Fibroblast of peridontal ligament (primary cell): ENCODE measurements at regions not wholly inside any gene's neighbourhood (a gene's known extent, or its start where the extent isn't known, plus 50 kb on each side); places are given as distances from the start of the nearest gene placed in this dataset.
"Not testable (repeated sequence)": the region's sequence is repeated elsewhere in the genome, so short reads cannot be mapped to it uniquely, and the experiment has no call there.

Experiments used
- DNase-seq: peaks from one replicate; pipeline ENCODE4 v3.0.0-alpha.2; 2010; ENCODE audit errors: extremely low read depth

DNA sequence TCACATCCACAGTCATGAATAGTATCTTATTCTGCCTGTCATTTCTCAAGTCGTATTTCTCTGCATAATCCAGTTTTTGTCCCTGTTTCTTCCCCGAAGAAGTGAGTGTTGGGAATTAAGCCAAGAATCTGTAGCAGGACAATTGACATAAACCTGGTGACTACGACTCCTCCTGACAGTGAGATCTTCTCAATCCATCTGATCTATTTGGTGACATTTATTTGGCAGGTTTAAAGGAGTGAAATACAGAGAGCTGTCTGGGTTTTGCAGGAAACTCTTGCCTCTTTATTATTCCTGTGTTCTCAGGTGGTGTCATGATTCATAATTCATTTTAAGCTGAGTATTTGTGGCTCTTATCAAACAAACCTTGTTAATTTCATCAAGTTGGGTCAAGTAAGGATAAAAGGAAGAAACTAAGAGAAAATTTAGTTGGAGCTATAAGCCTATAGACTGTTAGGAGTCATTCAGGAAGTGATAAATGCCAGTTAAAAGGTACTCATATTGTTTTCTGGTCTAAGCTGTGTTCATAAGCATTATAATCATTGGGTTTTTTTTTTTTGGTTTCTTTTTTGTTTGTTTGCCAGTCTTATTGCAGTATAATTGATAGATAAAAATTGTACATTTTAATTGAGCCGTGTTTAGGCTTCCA is 95.9 kb upstream of the PCSK1 start:
- DNase-seq: no peak

DNA sequence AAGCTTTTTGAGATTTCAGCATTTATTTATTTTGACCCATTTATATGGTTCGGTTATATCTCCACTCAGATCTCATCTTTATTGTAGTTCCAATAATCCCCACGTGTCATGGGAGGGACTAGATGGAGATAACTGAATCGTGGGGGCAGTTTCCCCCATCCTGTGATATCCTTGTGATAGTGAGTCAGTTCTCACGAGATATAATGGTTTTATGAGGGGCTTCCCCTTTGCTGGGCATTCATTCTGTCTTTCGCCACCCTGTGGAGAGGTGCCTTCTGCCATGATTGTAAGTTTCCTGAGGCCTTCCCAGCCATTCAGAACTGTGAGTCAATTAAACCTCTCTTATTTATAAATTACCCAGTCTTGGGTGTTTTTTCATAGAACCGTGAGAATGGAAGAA is 96.5 kb upstream of the PCSK1 start:
- no peak for DNase-seq

DNA sequence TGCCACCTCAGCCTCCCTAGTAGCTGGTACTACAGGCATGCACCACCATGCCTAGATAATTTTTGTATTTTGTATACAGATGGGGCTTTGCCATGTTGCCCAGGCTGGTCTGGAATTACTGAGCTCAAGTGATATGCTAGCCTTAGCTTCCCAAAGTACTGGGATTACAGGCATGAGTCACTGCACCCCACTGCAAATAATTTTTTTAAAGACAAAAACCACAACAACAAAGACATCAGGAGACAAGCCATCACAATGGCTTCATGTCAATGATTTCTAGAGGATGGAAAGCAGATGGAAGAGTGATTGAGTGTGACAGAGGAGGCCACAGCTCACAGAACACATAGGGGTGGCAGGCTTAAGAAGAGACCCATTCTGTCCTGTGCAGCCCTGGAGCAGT is 97.9 kb upstream of the PCSK1 start:
- peak; percentile 15 for DNase-seq

DNA sequence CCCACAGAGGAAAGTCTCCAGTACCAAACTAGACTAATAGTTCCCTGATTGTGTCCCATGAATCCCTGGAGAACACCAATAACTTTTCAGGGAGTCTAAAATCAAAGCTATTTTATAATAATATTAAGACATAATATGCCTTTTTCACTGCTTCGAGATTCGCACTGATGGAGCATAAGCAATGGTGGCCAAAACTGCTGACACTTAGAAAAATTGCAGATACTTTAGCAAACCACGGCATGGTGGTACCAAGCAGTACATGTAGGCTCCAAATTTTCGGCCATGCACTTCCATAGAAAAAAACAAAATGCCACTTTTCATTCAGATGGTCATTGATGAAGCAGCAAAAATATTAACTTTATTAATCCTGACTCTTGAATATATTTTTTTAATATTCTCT is 100.3 kb upstream of the PCSK1 start:
- no peak for DNase-seq

DNA sequence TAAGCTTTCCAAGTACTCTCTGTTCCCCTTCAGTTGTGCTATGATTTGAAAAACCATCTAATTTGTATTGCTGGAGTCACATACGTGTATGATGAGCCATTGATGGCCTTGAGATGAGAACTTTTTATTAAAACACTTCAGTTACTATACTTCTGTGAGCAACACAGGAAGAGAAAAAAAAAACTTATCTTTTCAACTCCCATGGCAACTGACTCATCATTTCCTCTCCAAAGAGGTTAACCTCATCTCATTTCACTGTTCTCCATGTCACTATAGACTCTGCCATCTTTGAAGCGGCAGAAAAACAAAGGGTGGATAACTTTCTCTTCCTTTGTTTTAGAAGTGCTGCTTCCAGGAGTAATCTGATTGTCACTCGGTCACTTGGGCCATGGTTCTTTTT is 104.3 kb upstream of the PCSK1 start:
- DNase-seq: peak; percentile 63

DNA sequence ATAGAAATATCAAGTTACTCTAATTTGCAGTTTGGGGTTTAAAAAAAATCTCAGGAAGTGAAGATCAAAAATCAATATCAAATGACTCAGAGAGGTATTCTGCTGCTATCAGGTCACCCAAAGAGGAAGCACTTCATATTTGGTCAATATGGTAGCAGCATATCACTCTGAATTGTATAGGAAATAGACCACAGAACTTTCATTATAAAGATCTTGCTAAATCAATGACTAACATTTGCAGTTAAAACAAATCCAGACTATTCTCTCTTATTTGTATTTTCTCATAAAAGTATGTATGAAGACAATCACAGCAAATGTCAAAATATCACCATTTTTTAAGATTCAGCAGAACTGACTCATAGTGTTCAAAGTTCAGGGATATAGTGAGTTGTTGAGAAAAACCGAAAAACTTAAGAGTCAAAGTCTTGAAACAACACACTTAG is 105.8 kb upstream of the PCSK1 start:
- peak; percentile 55 for DNase-seq

DNA sequence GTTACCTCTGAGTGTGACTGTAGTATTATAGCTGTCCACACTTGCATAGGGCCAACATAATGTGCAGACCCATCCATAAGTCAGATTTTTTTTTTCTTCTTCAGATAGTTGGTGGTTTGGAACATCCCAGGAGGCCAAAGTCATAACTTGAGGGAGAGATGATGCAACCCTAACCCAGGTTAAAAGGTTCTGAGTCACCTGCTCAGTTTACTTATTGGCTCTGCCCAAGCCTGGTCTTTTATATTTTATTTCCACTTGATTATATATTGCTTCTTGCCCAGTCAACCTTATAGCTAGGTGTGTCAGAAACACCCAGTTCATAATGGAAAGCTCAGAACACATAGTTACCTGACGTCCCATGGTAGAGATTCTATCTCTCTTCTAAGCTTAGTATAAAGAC is 113.1 kb upstream of the PCSK1 start:
- DNase-seq: no peak

DNA sequence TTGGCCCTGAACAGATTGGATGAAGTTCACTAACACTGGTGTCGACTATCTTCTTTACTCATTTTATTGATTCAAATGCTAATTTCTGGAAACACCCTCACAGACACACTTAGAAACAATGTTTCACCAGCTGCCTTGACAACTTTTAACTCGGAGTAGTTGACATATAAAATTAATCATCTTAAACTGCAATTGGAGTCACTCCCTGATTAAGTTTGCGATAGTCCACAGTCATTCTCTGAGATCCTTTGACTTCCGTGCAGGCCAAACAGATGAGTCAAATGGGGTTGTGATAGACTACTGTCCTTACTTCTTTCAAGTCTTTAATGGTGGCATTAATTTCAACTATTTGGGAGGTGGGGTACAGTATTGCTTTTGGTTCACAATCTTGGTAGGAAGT is 114.4 kb upstream of the PCSK1 start:
- DNase-seq: no peak

DNA sequence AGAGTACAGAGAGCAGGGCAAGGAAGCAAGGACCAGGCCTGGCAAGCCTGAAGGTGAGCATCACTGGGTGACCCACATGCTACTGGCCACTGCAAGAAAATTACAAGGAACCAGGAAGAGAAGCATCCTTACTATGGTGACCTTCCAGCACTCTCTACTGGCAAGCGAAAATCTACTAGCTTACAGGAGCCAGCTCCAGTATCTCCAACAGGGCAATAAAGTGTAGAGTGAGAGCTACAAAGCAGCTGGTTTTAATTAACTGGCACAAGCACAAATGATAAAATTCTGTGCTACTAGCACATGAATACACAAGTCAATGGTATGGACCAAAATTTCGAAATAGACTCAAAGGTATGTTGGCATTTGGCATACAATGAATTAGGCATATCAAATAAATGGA is 113.3 kb upstream of the CAST start:
- DNase-seq: peak; percentile 71

DNA sequence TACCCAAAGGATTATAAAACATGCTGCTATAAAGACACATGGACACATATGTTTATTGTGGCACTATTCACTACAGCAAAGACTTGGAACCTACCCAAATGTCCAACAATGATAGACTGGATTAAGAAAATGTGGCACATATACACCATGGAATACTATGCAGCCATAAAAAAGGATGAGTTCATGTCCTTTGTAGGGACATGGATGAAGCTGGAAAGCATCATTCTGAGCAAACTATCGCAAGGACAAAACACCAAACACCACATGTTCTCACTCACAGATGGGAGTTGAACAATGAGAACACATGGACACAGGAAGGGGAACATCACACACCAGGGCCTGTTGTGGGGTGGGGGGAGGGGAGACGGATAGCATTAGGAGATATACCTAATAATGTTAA is 101.3 kb upstream of the CAST start:
- DNase-seq: not testable (repeated sequence)

DNA sequence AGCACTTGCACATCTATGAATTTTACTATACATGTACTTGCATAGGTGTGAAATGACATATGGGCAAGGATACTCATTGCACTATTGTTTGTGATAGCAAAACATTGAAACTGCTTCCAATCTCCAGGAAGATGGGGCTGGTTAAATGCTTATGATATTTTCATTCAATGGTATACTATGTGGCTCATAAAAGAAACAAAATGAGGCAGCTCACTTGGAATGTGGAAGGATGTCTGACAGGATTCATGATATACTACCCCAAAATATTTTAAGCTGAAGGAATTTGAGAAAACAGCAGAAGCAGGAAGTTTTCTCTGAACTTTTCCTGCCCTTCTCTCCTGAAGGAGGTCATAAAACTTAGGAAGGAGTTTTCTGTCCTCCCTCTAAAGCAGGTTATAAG is 99.6 kb upstream of the CAST start:
- peak; percentile 67 for DNase-seq

DNA sequence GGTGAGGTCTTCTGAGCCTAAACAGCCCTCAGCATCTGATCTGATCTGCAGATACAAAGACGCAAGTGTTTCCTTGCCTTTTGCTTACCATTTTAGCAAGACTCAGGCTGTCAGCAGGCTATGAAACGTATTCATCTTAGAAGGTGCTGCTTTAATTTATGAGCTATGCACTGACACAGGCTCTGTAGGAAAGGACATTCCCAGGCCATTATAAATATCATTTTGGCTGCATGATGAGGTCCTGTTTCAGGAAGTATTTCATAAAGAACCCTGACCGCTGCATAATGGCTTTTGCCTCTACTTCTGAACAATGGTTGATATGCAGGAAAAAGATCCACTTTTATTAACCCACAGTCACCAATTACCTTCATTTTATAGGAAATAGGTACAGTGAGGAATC is 98.4 kb upstream of the CAST start:
- DNase-seq: no peak

DNA sequence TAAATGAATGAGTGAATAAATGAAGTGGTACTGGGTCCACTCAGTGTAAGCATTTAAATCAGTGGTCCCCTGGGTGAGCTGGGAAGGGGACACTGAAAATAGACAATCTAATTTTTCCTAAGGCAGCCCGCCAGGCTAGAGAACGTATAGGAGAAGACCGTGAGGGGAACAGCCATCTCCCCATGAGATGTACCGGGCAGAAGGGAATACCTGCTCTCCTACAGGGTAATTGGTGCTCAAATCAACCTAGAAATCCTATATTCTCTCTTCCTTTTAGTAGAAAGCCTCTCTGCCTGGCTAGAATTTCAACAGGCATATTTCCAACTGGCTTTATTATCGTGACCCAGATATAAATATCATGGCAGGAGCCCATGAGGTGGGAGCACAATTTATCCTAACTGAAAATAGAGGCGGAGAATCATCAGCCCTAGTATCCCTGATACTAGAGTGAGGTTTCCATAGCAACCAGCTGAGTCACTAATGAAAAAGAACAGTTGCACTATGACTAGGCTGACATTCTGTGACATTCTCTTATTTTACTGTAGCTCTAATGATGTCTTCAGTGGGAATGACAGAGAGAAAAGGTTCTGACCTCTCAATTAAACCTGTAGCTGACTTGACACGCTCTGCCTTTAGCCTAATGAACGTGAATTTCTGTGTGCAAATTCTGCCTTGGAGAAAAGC is 96.5 kb upstream of the CAST start:
- peak; percentile 66 for DNase-seq

DNA sequence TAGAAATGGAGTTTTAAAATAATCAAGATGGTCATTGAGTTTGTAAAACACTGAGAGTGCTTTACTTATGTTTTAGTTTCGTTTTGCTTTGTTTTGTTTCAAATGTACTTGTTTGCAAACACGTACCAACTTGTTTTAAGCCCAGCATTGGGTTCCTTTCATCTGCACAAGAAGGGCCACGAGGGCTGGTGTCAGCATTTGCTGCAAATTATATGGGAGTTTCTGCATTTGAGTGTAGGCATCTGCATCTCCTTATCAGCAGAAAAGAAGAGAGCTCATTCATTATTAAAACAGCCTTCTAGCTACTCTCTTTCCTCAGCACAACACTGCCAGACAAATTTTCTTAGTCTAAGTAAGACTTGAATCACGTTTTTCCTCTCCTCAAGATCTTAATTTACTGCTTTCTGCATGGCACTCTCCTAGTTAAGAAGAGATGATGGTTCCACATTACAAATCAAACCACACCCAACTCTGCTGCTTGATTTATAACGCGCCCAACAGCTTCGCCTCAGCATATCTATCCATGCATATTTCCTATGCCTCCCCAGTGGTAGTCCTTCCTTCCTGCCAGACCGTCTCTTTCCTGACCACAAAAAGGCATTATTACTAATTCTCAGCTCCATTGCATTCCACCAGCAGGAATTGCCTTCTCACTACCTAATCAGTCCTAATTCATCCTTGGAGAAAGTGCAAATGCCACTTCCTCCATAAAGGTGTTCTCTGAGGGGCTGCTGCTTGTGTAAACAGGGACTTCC is 95.2 kb upstream of the CAST start:
- no peak for DNase-seq

DNA sequence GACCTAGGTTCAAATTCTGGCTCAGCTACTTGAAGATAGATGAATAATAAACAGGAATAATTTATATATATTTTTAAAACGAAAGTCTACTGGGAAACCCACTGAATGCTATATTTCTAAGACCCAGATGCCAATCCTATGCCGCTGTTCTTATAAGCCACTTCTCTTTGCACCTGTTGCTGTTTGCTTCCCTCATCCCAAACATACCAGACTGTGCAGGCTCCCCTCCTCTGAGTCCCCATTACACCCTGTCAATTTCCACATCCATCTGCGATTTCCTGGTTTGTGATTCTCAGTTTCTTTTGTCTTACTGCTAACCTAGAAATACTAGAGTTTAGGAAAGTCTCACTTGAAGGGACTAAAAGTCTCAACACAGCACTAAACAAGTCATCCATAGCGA is 92.8 kb upstream of the CAST start:
- DNase-seq: no peak

DNA sequence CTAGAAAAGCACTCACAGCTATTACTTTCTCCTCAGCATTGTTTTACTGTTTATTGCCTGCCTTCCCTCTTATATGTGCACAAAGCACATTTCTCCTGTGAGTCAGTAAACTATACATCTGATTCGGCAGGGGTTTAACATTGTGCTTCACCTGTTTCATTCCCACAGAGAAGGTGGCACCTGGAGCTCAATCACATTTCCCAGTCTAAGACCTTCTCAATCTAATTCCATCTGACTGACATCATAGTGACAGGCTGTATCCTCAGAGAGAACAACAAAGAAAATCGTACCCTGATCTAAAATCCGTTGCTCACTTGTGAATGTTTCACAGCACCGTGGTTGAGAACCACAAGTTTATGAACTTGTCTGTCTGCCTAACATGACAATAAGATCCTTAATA is 92.4 kb upstream of the CAST start:
- no peak for DNase-seq

DNA sequence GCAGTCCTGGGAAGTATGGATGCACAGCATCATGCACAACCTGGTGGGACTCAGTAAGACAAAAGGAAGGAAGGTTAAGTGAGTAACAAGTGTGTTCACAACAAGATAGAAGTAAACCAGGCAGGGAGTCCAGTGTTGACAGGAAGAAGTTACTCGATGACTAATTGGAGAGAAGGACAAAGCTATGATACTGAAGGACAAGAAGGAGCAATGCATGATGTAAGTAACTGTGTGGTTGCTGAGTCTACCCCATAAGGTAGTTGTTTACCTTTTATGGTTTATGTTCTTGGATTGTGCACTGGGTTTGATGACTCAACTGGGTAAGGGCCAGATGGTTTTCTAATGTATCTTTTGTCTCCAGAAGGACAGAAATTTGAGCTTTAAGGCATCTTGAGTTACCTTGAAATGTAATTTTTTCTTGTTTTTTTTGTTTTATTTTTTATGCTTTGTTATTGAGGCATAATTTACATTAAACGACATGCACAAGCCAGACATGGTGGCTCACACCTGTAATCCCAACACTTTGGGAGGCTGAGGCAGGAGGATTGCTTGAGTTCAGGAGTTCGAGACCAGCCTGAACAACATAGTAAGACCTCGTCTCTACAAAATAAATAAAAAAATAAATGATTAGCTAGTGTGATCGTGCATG is 89.2 kb upstream of the CAST start:
- peak; percentile 88 for DNase-seq

DNA sequence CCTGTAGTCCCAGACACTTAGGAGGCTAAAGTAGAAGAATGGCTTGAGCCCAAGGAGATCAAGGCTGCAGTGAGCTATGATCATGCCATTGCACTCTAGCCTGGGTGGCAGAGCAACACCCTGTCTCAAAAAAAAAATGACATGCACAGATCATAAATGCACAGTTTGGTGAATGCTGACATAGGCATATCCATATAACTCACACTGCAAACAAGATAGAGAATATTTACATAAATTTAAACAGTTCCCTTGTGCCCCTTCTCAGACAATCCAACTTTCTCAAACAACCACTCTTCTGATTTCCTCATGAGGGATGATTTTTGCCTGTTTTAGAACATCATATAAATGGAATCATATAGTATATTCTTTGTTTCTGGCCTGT is 88.7 kb upstream of the CAST start:
- no peak for DNase-seq

DNA sequence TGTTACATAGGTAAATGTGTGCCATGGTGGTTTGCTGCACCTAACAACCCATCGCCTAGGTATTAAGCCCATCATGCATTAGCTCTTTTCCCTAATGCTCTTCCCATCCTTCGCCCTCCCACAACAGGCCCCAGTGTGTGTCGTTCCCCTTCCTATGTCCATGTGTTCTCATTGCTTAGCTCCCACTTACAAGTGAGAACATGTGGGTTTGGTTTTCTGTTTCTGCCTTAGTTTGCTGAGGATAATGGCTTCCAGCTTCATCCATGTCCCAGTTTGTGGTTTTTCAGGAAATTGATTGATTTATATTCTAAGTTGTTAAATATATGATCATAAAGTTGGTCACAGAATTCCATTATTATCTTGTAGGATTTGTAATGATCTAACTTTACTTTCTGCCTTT is 85.3 kb upstream of the CAST start:
- no peak for DNase-seq

DNA sequence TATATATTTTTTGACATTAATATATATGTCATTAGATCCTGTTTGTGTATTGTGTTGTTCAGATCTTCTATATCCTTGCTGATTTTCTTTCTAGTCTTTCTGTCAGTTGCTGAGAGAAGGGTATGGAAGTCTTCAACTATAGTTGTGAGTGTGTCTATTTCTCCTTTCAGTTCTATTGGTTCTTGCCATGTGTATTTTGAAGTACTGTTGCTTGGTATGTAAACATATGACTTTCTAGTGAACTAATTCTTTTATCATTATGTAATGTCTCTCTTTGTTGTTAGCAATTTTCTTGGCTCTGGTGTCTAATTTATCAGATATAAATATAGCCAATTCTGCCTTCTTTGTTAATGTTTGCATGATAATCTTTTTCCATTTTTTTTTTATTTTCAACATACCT is 84.3 kb upstream of the CAST start:
- peak; percentile 52 for DNase-seq

DNA sequence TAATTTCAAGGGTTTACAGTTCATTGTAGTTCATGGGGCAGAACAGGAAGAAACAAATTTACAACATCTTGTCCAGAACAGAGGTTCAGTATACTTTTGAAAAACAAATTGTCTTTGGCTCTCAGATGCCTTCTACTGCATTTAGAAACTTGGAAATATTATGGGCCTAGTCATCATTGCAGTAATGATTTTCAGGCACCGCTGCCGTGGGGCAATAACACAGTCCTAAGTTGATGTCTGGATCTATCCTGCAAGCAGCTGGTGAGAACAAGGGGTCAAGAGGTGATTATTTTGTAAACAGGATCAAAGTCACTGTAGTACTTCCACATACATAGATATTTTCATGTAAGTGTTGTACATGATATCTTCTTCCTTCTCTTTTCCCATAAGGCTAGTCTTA is 82.5 kb upstream of the CAST start:
- no peak for DNase-seq

DNA sequence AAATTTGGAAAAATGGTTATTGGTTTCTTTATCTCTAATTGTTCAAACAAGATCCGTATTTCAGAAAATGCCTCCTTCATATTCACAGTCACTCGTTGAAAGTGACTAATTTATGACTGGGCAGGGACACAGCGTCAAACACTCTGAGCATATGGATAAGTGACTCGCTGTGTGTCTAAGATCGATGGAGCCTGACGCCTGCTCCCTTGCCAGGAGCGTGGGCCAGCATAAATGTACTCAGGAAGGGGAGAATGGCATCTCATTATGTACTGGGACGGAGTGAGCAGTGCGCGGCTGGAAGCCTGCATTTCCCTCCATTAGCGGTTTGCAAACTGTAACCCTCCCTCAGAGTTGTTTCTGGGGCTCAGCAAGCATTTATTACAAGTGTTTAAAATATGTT is 79.8 kb upstream of the CAST start:
- DNase-seq: no peak

DNA sequence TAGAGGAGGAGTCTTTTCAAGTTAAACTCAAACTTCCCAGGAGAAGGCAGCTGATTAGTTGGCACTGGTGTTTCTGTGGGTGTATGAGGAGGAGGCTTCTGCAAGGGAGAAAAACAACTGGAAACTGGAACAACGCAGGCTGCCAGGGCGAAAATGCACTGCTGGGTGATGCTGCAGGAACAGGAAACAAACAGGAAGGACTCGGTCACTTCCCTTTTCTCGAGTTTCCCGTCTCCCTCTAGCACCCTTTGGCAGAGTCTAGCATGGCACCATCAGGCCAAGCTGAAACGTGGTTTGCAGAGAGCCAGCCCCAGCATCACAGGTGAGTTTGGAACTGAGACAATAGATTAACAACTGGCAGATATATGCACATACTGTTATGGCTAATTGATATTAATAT is 77.5 kb upstream of the CAST start:
- no peak for DNase-seq
